Neural cell (in vitro differentiated cells): ENCODE measurements at regions not wholly inside any gene's neighbourhood (a gene's known extent, or its start where the extent isn't known, plus 50 kb on each side); places are given as distances from the start of the nearest gene placed in this dataset.

Source experiments
- CTCF ChIP-seq: fragments of 450-650 bp; IDR thresholded peaks from 2 replicates; pipeline ENCODE4 v1.5.1; 2014; ENCODE audit warnings: antibody characterized with exemption, mild to moderate bottlenecking, moderate library complexity; ENCODE audit not compliant: poor library complexity, severe bottlenecking
- EP300 ChIP-seq: fragments of 450-650 bp; conservative IDR thresholded peaks from 2 replicates; pipeline ENCODE4 v1.6.1; 2014; ENCODE audit warnings: antibody characterized with exemption, mild to moderate bottlenecking, moderate library complexity; ENCODE audit not compliant: poor library complexity, severe bottlenecking
- EZH2 ChIP-seq: fragments of 200-600, 300-800 bp; shearing (Covaris generic), sonication (generic); IDR thresholded peaks from 2 replicates; pipeline ENCODE4 v1.6.1; 2014; ENCODE audit warnings: antibody characterized with exemption, low read length, borderline replicate concordance, mild to moderate bottlenecking; ENCODE audit not compliant: insufficient read depth, poor library complexity, severe bottlenecking
- POLR2AphosphoS5 ChIP-seq: IDR thresholded peaks from 2 replicates; pipeline ENCODE4 v1.6.1; 2012
- RAD21 ChIP-seq: fragments of 450-650 bp; conservative IDR thresholded peaks from 2 replicates; pipeline ENCODE4 v1.6.1; 2014; ENCODE audit warnings: antibody characterized with exemption, mild to moderate bottlenecking, moderate library complexity
- REST ChIP-seq: IDR thresholded peaks from 2 replicates; pipeline ENCODE4 v1.6.1; 2012; ENCODE audit warnings: borderline replicate concordance
- SMC3 ChIP-seq: fragments of 450-650 bp; conservative IDR thresholded peaks from 2 replicates; pipeline ENCODE4 v1.6.1; 2014; ENCODE audit warnings: antibody characterized with exemption, mild to moderate bottlenecking, moderate library complexity; ENCODE audit not compliant: poor library complexity

- TF ChIP-seq CTCF (no peak), REST (no peak), EZH2 (no peak), POLR2AphosphoS5 (no peak), SMC3 (no peak), RAD21 (no peak), EP300 (no peak)
These were observed 917.0 kb upstream of the PIK3C3 start for GRCh38 chr18:41038071-41038470.
